ENCODE measurements at regions not wholly inside any gene's neighbourhood (a gene's known extent, or its start where the extent isn't known, plus 50 kb on each side); places are given as distances from the start of the nearest gene placed in this dataset.

DNA sequence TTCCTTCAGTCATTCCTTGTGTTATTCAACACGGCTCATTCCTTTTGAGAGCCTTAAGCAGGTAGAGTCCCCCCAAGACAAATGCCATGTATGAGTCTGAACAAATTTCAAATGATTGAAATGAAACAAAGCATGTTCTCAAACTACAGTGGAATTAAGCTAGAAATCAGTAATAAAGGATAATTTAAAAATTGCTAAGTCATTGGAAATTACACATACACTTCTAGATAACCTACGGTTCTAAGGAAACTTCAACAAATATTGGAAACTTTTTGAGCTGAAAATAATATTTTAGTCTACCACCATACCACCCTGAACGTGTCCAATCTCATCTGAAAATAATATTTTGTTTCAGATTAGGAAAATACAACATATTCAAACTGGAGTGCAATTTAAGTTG, 71.8 kb upstream of the UGP2 start:
- CTCF ChIA-PET, result no interaction called here
- Histone ChIP-seq H3K27me3 (ENCODE audit: control insufficient read depth, insufficient read depth, low read length) (no peaks in the 10 kb centered on the region), H3K36me3 (ENCODE audit: control insufficient read depth, insufficient read depth, low read length) (no peaks in the 10 kb centered on the region), H3K4me3 (ENCODE audit: low read depth, low read length) (no peak overlapping the region)
- DNase-seq (ENCODE audit: low read depth), result no peak
- TF ChIP-seq, protein P1, sequence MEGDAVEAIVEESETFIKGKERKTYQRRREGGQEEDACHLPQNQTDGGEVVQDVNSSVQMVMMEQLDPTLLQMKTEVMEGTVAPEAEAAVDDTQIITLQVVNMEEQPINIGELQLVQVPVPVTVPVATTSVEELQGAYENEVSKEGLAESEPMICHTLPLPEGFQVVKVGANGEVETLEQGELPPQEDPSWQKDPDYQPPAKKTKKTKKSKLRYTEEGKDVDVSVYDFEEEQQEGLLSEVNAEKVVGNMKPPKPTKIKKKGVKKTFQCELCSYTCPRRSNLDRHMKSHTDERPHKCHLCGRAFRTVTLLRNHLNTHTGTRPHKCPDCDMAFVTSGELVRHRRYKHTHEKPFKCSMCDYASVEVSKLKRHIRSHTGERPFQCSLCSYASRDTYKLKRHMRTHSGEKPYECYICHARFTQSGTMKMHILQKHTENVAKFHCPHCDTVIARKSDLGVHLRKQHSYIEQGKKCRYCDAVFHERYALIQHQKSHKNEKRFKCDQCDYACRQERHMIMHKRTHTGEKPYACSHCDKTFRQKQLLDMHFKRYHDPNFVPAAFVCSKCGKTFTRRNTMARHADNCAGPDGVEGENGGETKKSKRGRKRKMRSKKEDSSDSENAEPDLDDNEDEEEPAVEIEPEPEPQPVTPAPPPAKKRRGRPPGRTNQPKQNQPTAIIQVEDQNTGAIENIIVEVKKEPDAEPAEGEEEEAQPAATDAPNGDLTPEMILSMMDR (IDR thresholded peaks at IDR 0.05; ENCODE audit: insufficient read depth, low read depth, low read length), result no peak
- POLR2A ChIA-PET, result no interaction called here

DNA sequence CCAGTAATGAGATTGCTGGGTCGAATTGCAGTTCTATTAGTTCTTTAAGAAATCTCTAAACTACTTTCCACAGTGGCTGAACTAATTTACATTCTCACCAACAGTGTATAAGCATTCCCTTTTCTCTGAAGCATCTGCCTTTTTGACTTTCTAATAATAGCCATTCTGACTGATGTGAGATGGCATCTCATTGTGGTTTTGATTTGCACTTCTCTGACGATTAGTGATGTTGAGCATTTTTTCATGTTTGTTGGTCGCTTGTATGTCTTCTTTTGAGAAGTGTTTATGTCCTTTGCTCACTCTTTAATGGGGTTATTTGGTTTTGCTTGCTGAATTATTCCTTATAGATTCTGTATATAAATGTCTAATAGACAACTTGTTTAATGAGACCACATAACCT, 69.6 kb upstream of the UGP2 start:
- Histone ChIP-seq H3K4me3 (ENCODE audit: low read depth, low read length) (no peak overlapping the region), H3K27me3 (ENCODE audit: control insufficient read depth, insufficient read depth, low read length) (no peaks in the 10 kb centered on the region), H3K36me3 (ENCODE audit: control insufficient read depth, insufficient read depth, low read length) (no peaks in the 10 kb centered on the region)
- no peak for DNase-seq (ENCODE audit: low read depth)
- ChIA-PET POLR2A (no interaction called here), CTCF (no interaction called here)
- TF ChIP-seq, protein P1 (IDR thresholded peaks at IDR 0.05; ENCODE audit: insufficient read depth, low read depth, low read length), result no peak

DNA sequence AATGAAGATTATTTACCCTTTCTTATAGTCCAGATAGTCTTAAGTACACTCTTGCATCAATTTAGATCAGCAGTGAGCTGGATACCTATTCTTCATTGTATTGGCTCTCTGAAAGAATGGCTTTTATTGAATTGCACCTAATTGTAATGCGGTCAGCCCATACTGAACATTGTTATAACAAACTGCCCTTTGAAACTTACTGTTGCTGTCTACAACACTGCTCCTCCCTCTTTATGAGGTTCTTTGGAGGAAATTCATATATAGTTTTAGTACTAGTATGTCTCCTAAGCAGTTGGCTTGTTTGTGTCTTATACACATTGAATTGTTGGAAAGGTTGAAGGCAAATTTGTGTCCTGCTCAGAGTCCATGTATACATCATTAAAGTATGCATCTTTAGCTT, 66.5 kb upstream of the UGP2 start:
- no peak for DNase-seq (ENCODE audit: low read depth)
- CTCF ChIA-PET, result interaction anchor here (0.7 kb wide), 1 partner anchor 8 kb away, joined by 3 read pairs; no protein-coding TSS in a partner anchor
- no peaks in the 10 kb centered on the region for H3K27me3 ChIP-seq (ENCODE audit: control insufficient read depth, insufficient read depth, low read length)
- no peaks in the 10 kb centered on the region for H3K36me3 ChIP-seq (ENCODE audit: control insufficient read depth, insufficient read depth, low read length)
- no peak overlapping the region for H3K4me3 ChIP-seq (ENCODE audit: low read depth, low read length)
- POLR2A ChIA-PET, result no interaction called here
- TF ChIP-seq, protein P1 (IDR thresholded peaks at IDR 0.05; ENCODE audit: insufficient read depth, low read depth, low read length), result no peak

DNA sequence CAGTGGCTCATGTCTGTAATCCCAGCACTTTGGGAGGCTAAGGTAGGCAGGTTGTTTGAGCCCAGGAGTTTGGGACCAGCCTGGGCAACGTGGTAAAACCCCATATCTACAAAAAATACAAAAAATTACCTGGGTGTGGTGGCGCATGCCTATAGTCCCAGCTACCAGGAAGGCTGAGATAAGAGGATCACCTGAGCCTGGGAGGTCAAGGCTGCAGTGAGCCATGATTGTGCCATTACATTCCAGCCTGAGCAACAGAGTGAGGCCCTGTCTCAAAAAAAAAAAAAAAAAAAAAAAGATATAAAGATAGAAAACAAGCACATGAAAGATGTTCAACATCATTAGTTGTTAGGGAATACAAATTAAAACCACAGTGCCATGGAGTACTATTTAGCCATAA, 65.3 kb upstream of the UGP2 start:
- ChIA-PET CTCF (interaction anchor here (1.5 kb wide), 1 partner anchor 10 kb away, joined by 3 read pairs; no protein-coding TSS in a partner anchor), POLR2A (no interaction called here)
- Histone ChIP-seq H3K4me3 (ENCODE audit: low read depth, low read length) (no peak overlapping the region), H3K36me3 (ENCODE audit: control insufficient read depth, insufficient read depth, low read length) (no peaks in the 10 kb centered on the region), H3K27me3 (ENCODE audit: control insufficient read depth, insufficient read depth, low read length) (no peaks in the 10 kb centered on the region)
- no peak for DNase-seq (ENCODE audit: low read depth)
- TF ChIP-seq, protein P1 (IDR thresholded peaks at IDR 0.05; ENCODE audit: insufficient read depth, low read depth, low read length), result no peak

DNA sequence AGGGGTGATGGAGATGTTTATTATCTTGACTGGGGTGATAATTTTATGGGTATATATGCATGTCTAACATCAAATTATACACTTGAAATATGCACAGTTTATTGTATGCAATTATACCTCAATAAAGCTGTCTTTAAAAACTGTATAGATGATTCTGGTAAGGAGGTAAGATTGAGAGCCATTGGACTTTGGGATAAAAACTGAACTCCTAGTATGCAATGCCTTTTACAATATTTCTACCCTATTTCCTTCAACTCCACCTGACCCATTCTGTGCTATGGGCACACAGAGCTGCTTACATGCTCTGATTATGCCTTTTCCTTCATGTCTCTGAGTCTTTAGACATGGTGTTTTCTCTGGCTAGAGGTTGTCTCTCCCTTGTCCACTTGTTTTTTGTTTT, 63.9 kb upstream of the UGP2 start:
- CTCF ChIA-PET, result no interaction called here
- POLR2A ChIA-PET, result no interaction called here

More for the DNA sequence above, 63.9 kb upstream of the UGP2 start:
- TF ChIP-seq, protein P1 (IDR thresholded peaks at IDR 0.05; ENCODE audit: insufficient read depth, low read depth, low read length), result no peak
- H3K36me3 ChIP-seq (ENCODE audit: control insufficient read depth, insufficient read depth, low read length), result no peaks in the 10 kb centered on the region
- H3K4me3 ChIP-seq (ENCODE audit: low read depth, low read length), result no peak overlapping the region
- no peak for DNase-seq (ENCODE audit: low read depth)
- H3K27me3 ChIP-seq (ENCODE audit: control insufficient read depth, insufficient read depth, low read length), result no peaks in the 10 kb centered on the region
